Left cardiac atrium (tissue), 4 donors: ENCODE measurements at regions not wholly inside any gene's neighbourhood (a gene's known extent, or its start where the extent isn't known, plus 50 kb on each side); places are given as distances from the start of the nearest gene placed in this dataset.
A peak's percentile ranks its signal among the peaks of the same experiment; 100 is the strongest.

ENCODE experiments used
- ATAC-seq, 2 donors: fragments of 200-7000 bp; cut with Tn5 transposase; one replicate each; pipeline ENCODE4 v1.9.1; 2020; ENCODE audit warnings: mild to moderate bottlenecking in 2 of 2, moderate library complexity in 2 of 2
- DNase-seq: peaks from one replicate; pipeline ENCODE4 v3.0.0-alpha.2; 2020
- intact Hi-C, 2 donors: fragments of 100-400 bp; cut with DNase I; formaldehyde crosslinking; loops; one replicate each; pipeline versions ENCODE4 v1.14.1 to v1.15.1; 2022 to 2023
- donor health status: DM: no; HTN: yes; CAD: no.
- donor health status: DM: no; HTN: yes; CAD: no; lungs with severe emphysema.
- donor health status: DM: yes; HTN: yes; CAD: no.
- donor health status: Dilated cardiomyopathy.

DNA sequence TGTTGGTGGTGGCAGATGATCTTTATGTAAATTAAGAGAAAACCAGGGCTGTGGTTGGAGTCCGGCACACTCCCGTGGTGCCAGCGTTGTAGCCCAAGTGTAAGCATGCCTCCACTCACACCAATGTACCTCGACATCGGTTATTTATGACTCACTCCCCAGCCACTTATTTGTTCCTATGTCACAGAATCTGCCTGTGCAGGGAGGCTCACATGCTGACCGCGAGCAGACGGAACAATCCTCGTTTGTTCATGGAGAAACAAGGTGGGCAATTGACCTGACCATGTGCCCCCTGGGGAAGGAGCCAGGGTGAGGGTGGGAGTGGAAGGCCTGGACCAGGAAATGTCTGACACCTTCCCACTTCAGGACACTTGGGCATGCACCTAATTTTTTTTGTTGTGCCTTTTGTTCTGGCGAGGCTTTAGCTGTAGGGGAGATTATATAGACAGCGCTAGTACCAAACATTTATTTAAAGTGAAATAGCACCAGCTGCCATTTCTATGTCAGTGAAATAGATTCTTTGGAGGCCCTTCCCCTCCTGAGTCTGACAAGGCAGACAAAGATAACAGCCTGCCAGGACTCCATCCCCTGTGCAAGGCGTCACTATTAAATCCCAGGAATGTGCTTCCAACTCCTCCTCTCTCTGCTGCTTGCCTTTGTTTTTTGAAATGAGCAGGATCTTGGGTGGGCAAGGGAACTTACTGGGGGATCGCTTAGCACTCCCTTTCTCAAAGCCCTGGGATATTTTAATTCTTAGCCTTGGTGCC lies 394.2 kb downstream of the FGF9 start:
- intact Hi-C loops, result no loop called here
- ATAC-seq, result peak; percentile 56 to 65
- DNase-seq, result no peak

DNA sequence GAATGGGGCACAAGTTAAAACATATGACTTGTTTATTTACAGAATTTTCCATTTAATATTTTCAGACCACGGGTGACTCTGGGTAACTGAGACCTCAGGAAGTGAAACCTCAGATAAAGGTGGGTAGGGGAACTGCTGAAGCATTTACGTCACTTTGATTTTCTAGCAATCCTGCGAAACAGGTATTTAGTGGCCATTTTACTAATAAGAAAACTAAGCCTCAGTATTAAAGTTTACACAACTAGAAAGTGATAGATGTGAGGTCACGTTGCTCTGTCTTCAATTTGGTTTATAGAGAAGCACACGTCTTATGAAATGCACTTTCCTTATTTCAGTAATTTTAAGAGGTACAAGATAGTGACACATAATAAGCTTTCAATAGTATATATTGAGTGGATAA lies 402.8 kb downstream of the FGF9 start:
- ATAC-seq (no peak), DNase-seq (no peak)
- intact Hi-C loops, result no loop called here

DNA sequence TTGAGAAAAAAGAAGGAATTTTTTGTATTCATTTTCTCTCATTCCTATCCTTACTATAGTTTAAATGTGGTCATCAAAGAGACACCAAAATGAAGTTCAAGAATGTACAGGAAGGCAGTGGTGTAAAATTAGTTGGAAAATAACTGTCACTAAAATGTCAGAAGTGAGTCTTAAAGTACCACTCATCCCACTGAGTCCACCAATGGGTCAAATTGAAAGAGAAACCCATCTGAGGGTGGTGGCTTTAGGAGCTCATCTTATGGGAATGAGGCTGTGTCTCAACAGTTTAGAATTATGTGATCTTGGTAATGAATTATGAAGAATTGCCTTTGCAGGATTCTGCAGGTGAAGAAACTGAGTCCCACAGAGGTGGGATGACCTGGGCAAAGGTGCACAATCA lies 403.5 kb downstream of the FGF9 start:
- DNase-seq, result no peak
- intact Hi-C loops, result no loop called here
- ATAC-seq, result no peak

DNA sequence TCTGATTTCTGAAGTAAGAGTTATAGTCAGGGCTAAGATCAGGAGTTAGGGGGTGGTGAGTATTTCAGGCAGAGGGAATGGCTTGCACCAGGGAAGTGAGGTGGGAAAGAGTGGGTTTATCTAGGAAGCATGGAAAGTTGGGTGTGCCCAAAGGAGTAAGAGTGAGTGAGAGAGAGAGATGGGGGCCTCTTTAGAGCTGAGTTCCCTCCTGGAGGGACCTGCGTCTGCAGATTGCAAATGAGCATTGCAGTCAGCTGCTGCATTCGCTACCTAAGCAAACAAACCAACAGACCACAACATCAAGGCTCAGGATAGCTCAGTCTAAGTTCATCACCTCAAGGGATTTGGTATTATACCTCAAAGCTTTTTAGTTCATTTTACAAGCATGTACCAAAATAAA lies 405.8 kb downstream of the FGF9 start:
- DNase-seq, result no peak
- intact Hi-C loops, result no loop called here
- ATAC-seq, result peak in 1 of 2 donors; percentile 55

DNA sequence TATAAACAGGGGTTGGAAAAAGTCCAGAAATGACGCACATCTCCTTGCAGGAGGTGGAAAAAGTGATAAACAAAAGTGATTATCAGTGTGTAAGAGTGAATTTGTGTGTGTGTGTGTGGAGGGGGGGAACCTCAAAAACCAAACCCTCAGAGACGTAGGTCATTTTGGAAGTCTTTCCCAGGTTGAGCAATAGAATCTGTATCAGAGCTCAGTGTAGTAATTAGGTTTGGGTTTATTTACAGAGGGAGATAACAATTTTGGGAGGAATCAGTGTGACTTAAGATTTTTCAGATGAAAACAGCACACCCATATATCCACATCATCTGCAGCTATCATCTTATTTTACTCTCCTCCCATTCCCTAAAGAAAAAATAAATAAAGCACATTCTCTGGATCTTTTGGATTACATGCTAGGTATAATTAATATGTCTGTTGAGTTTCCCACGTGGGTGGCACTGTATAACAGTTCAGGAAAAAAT lies 406.4 kb downstream of the FGF9 start:
- ATAC-seq (peak; percentile 41 to 88), DNase-seq (no peak)
- intact Hi-C loops, result no loop called here

DNA sequence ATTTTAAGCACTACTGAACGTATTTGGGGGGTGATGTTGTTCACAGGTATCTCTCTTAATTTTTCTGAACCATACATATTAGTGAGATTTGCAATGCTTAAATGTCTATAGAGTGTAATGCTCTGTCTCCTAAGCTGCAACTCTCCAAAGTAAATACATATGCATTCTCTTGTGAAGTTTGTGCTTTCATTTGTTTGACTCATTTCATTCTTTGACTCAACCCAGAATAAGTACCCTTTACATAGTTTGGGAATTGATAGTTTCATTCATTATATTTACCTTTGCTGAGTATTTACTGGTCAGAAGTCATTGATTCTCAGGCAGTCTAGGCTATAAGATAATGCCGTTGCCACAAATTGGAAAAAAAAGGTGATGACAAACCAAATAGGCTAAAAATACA lies 406.9 kb downstream of the FGF9 start:
- intact Hi-C loops, result no loop called here
- ATAC-seq (no peak), DNase-seq (no peak)

DNA sequence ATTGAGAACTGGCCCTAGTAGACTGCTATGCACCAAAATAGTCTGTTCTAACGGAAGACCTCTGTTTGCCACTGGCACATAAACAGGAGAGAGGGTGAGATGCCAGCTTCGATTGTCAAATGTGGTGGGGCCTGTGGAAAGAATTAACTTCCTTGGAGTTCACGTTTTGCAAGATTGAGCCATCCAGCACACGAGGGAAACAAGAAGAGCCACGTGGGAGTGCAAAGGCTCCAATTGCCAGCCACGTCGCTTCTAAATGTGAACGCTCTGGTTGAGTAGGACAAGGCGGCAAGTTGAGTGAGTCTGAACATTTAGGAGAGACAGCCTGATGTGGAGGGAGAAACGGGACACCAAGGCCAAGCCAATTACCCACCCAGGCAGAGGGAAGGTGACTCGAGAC lies 409.1 kb downstream of the FGF9 start:
- intact Hi-C loops, result no loop called here
- ATAC-seq, result no peak
- no peak for DNase-seq

DNA sequence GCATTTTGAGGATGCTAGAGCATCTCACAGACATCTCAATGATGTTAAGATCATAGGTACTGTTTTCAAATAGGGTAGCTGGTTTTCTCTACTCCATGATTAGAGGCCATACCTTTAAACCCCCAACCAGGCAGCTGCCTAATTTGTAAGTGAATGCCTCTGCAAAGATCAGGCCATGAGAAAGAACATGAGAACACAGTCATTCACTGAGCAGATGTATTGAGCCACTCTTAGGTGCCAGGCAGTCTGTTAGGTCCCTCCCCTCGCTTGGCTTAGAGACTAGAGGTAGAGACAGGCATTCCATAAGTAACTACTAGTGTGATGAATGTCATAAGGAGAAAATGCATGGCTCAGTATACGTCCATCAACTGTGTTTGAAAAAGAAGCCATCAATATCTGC lies 410.0 kb downstream of the FGF9 start:
- ATAC-seq (no peak), DNase-seq (no peak)
- intact Hi-C loops, result no loop called here

DNA sequence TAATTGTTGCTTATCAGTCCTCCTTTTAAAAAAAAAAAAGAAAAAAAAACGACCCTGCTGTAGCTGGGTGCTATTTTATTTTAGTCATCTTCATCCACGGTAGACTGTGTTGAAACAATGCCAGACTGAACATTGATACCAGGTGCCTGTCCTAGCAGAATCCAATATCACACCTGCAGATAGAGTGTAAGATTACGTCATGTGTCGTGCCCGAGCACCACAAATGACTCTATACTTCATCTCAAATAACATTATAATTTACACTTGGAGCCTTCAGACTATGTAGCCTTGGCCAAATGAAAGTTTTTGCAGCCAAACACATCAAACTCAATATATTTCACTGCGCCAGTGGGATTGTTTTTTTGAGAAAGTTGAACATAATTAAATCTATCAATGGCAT lies 410.6 kb downstream of the FGF9 start:
- ATAC-seq, result no peak
- no peak for DNase-seq
- intact Hi-C loops, result no loop called here

DNA sequence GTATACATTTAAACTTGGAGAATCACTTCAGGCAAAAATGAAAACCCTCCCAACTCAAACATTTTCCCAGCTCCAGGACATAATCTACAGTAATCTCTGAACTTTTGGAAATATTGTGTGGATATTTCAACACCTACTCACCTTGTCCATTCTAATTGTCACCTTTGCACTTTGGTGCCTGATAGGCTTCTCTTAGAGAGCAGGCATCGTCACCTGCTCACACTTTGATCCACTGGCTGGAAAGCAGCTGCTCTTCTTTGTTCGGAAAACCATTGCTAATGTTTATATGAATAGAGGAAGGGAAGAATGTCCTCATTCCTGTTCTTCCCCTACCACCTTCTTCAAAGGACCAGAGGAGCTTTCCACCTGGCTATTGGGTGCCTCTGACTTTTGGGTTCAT lies 411.2 kb downstream of the FGF9 start:
- no peak for ATAC-seq
- no peak for DNase-seq
- intact Hi-C loops, result no loop called here

DNA sequence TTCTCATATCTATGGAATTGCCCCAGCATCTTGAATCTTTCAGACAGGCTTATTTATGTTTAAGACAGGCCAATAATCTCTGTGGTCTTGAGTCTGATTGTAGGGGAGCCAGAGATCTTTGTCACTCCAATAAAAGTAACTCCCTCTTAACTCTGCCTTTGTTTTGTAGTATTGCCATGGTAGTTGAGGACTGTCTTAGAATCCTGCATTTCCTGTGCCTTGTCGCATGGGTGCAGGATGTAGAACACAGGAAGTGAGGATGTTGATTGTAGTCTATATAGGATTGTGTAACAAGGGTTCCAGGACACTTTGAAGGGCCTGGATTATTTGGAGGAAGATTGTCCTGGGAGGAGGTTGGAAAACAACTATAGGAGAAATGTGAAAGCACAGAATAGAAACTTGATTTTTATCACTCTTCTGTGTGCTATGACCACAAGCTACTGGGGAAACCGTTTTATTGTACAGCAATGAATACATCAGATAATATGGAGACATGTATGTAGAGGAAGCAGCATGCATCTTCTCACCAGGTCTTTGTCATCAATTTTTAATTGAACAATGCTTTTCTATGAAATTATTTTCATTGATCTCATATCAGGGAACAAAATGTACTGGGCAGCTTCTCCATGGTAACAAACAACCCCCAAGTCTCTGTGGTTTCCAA lies 411.7 kb downstream of the FGF9 start:
- intact Hi-C loops, result no loop called here
- ATAC-seq, result no peak

DNA sequence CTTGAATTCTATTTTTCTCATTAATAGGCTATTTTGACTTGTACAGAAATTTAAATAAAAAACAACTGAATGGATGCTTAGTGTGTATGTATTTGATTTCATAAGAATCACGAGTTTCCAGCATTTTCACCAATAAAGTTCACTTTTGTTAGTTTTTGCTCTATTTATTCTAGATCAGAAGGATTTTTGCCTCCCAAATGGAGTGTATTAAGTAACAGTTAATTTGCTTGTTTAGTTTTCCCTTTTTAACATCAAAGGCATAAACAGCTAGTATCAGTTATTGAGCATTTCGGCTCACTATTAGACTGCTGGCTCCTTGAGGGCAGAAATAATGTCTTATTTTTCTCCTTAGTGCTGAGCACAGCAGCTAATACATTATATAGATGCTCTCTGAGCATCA lies 414.1 kb downstream of the FGF9 start:
- intact Hi-C loops, result no loop called here
- ATAC-seq (no peak), DNase-seq (no peak)

More for the DNA sequence above, 411.7 kb downstream of the FGF9 start:
- DNase-seq, result no peak

DNA sequence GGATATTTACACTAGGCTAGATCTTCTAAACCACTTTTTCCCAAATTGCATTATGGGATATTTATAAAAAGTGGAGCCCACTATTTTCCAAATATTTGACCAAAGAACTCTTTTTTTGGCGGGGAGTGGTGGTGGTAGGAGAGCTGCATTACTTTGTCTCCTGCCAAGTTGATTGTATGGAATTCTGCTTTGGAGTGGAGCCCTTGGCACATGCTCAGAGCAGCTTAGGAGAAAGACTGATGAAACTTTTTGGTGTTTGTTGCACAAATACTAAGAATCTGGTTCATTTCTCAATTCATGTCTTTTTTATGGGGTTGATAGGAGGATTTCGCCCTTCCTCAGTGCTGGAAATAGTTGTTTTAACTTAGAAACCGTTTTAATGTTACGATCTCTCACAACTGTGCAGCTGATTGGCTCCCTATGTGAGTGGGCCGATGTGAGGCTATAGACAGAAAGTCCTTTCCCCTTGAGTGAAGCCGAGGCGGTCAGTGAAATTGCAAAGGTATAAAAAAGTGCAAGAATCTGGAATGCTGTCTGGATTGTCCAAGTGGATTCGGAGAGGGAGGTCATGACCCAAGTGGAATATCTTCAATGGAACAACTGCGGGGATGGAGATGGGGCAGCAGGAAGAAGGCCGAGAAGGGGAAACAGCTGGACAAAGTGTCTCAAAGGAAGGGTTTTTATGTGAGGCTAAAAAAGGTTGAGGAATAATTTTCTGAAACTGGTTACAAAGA lies 415.9 kb downstream of the FGF9 start:
- intact Hi-C loops, result no loop called here
- DNase-seq, result no peak
- peak; percentile 24 to 41 for ATAC-seq

DNA sequence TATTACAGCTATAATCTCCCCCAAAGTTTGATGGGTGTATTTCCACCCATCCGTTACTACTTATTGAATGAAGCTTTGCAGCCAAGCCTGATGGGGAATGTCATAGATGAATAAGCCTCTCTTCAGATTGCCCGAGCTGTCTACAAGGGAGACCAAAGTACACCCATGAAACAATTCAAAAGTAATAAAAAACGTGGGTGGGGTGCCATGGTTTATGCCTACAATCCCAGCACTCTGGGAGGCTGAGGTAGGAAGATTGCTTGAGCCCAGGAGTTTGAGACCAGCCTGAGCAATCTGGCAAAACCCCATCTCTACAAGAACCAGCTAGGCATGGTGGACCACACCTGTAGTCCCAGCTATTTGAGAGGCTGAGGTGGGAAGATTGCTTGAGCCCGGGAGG lies 419.2 kb downstream of the FGF9 start:
- ATAC-seq, result no peak
- DNase-seq, result no peak
- intact Hi-C loops, result no loop called here

DNA sequence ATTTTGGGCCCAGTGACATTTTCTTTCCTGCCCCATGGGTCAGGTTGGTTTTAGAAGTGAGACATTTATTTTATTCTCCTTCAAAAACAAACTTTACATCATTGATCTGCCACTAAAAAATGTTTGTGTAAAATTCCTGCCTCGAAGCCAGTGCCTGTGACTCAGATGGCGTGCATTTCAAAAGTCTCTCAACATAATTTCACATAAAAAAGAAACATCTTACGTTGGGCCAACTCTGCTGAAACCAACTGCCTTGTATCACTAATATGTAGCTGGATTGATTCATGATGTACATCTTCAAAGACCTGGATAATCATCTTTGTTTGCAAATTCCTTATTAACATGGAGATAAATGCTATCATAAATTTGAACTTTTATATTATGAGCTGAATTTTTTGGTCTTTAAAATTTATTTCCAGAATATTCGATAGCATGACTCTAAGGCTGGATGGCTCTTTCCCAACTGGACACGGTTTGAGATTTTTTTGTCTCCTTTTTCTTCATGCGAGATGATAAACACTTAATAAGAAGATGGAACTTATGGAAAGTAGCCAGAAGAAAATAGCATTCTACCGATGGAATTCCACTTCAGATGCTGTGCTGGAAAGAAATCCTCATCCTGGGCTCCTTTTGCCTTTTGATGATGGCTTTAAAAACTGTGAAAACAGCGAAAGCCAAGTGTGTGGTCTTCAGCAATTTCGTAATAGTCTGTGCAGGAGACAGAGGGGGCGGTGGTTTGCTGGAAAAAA lies 420.5 kb downstream of the FGF9 start:
- intact Hi-C loops, result no loop called here
- no peak for DNase-seq

DNA sequence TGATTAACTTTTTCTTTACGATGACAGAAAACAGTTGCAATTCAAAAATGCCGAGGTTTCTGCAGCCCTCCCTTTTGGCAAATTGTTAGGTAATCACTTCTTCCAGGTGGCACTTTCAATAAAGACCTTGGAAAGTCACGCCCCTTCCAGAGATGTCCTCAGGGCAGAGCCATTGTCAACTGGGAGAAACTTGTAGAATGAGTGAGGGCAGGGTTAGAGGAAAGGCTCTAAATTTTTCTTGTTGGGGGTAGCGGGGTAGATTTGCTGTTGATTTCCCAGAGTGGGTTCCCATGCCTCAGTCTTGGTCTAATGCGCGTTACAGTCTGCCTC lies 421.1 kb downstream of the FGF9 start:
- intact Hi-C loops, result no loop called here
- DNase-seq (no peak), ATAC-seq (no peak)

More for the DNA sequence above, 420.5 kb downstream of the FGF9 start:
- peak in 1 of 2 donors; percentile 63 for ATAC-seq

DNA sequence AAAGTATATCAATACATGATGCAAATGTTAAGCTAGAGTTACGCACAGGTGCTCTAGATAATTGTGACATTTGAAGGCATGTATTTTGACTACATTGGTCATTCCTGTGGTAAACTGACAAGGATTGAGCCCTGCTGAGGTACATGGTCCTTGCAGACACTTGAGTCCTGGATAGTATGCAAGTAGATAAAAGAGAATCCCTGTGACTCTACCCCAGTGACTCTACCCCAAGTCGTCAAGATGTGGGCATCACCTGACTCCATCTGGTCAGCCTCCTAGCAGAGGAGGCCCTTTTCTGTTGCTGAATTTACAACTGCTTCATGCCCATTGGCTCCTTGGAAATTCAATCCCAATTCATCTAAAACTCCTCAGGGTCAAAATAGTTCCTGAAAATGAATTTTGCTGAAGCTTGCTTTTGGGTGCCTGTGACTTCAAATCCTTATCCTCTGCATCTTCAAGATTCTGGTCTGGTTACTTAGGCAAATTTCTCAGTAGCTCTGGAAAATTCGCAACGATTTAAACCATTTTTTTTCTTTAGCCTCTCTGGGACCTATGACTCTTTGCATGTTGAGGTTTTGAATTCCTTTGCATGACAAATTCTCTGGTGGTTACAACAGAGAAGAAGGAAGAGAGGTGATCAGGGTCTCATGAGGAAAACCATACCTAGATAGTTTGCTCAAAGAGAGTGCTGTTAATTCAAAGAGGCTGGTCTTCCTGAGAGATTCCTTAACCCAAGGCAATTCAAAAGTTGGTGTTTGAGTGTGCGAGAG lies 422.1 kb downstream of the FGF9 start:
- intact Hi-C loops, result no loop called here
- ATAC-seq, result no peak
- DNase-seq, result no peak

DNA sequence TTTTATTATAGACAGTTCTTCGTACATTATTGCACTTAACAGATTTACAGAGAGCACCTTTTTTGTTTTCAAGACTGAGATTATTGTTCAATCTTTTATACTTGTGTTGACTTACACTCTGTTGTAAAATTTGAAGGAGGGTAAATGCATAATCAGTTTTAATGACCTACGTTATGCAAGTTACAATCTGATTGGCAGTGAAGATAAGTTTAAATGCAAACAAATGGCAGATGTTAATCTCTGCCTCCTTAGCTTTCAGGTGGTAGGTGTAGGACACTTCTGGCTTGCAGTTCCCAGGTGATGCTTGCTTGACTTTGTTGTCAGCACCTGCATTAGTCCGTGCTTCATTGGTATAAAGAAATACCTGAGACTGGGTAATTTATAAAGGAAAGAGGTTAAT lies 424.9 kb downstream of the FGF9 start:
- DNase-seq (no peak), ATAC-seq (no peak)
- intact Hi-C loops, result no loop called here

DNA sequence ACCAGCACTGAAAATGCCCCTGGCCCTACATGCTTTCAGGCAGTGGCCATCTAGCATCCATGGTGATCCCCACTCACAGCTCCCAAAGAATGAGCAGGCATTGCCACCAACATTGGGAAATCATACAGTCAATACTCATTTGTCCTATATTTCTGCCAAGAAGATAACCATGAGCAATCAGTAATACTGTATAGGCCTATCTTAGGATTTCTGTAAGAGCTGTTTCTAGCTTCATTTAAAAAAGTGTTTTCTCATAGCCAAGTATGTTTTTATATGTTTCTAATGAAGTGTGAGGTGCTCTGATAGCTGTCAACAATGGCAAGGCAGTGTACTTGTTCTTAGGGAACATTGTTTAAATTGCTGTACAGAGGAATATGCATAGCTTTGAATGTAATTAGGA lies 428.7 kb downstream of the FGF9 start:
- intact Hi-C loops, result no loop called here
- ATAC-seq (no peak), DNase-seq (no peak)
